HL-60 (cell line): ENCODE measurements at regions not wholly inside any gene's neighbourhood (a gene's known extent, or its start where the extent isn't known, plus 50 kb on each side); places are given as distances from the start of the nearest gene placed in this dataset.

Experiments
- GABPA ChIP-seq: IDR thresholded peaks from 2 replicates; pipeline ENCODE4 v1.6.1; 2012; ENCODE audit warnings: low read depth
- POLR2AphosphoS5 ChIP-seq: IDR thresholded peaks from 2 replicates; pipeline ENCODE4 v1.6.1; 2012; ENCODE audit warnings: low read depth
- REST ChIP-seq: IDR thresholded peaks from 2 replicates; pipeline ENCODE4 v1.6.1; 2012; ENCODE audit warnings: low read depth; ENCODE audit not compliant: insufficient replicate concordance
- TF ChIP-seq, protein P1 (sequence below): IDR thresholded peaks from one replicate; pipeline ENCODE4 v1.5.1; 2011; ENCODE audit warnings: low read length, control low read depth, inconsistent platforms; ENCODE audit not compliant: insufficient read depth

DNA sequence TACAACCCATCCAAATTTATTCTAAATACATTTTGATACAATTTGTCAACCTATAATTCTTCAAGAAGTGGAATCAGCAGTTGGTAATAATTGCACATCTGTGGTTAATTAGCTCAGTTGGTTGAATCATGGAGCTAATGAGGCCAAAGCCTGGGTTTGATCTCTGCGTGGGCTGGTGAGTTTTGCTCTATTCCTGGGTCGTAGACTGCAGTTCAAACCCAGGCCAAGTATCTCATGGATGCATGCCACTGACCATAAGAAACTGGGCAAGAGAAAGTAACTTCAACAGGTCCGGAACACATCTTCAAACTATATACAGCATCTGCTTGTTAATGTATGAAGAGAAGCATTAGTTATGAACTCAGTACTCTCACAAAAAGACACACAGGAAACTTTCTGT lies 779.7 kb downstream of the USP25 start:
- TF ChIP-seq, protein P1, sequence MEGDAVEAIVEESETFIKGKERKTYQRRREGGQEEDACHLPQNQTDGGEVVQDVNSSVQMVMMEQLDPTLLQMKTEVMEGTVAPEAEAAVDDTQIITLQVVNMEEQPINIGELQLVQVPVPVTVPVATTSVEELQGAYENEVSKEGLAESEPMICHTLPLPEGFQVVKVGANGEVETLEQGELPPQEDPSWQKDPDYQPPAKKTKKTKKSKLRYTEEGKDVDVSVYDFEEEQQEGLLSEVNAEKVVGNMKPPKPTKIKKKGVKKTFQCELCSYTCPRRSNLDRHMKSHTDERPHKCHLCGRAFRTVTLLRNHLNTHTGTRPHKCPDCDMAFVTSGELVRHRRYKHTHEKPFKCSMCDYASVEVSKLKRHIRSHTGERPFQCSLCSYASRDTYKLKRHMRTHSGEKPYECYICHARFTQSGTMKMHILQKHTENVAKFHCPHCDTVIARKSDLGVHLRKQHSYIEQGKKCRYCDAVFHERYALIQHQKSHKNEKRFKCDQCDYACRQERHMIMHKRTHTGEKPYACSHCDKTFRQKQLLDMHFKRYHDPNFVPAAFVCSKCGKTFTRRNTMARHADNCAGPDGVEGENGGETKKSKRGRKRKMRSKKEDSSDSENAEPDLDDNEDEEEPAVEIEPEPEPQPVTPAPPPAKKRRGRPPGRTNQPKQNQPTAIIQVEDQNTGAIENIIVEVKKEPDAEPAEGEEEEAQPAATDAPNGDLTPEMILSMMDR = no peak
- TF ChIP-seq POLR2AphosphoS5 (no peak), REST (no peak), GABPA (no peak)
